Mesendoderm (in vitro differentiated cells): ENCODE measurements at regions not wholly inside any gene's neighbourhood (a gene's known extent, or its start where the extent isn't known, plus 50 kb on each side); places are given as distances from the start of the nearest gene placed in this dataset.

Source experiments
- DNase-seq: peaks from one replicate; pipeline ENCODE4 v3.0.0; 2013
- H2AK5ac ChIP-seq: 2 replicates; pipeline ENCODE4 v1.6.1; 2013; ENCODE audit warnings: low read length, inconsistent platforms
- H2BK120ac ChIP-seq: 2 replicates; pipeline ENCODE4 v1.6.1; 2013; ENCODE audit warnings: low read depth, mild to moderate bottlenecking, low read length, moderate library complexity, mixed read lengths
- H2BK15ac ChIP-seq: replicated peaks from 2 replicates; pipeline ENCODE4 v1.6.1; 2013; ENCODE audit warnings: low read depth, mild to moderate bottlenecking, moderate library complexity
- H2BK5ac ChIP-seq: 2 replicates; pipeline ENCODE4 v1.6.1; 2013; ENCODE audit warnings: low read length, inconsistent platforms
- H3K18ac ChIP-seq: 2 replicates; pipeline ENCODE4 v1.6.1; 2013; ENCODE audit warnings: mild to moderate bottlenecking, low read length, mixed read lengths
- H3K23ac ChIP-seq: one replicate; pipeline ENCODE4 v1.6.1; 2013; ENCODE audit warnings: low read length
- H3K27ac ChIP-seq: 2 replicates; pipeline ENCODE4 v1.5.1; 2013; ENCODE audit warnings: low read depth, mild to moderate bottlenecking, inconsistent platforms, low read length, moderate library complexity
- H3K27me3 ChIP-seq: 2 replicates; pipeline ENCODE4 v1.6.1; 2013; ENCODE audit warnings: low read length, control low read depth, mild to moderate bottlenecking, inconsistent platforms; ENCODE audit not compliant: insufficient read depth, poor library complexity
- H3K36me3 ChIP-seq: 2 replicates; pipeline ENCODE4 v1.6.1; 2013; ENCODE audit warnings: low read length, inconsistent platforms; ENCODE audit not compliant: control insufficient read depth, insufficient read depth
- H3K4ac ChIP-seq: one replicate; pipeline ENCODE4 v1.6.1; 2013; ENCODE audit warnings: low read depth, mild to moderate bottlenecking, low read length, moderate library complexity
- H3K4me1 ChIP-seq: 2 replicates; pipeline ENCODE4 v1.6.1; 2013; ENCODE audit warnings: low read depth, low read length, inconsistent platforms; ENCODE audit not compliant: control insufficient read depth
- H3K4me2 ChIP-seq: 2 replicates; pipeline ENCODE4 v1.6.1; 2013; ENCODE audit warnings: low read length
- H3K4me3 ChIP-seq: 2 replicates; pipeline ENCODE4 v1.5.1; 2013; ENCODE audit warnings: mild to moderate bottlenecking, low read length
- H3K56ac ChIP-seq: one replicate; pipeline ENCODE4 v1.6.1; 2013; ENCODE audit warnings: low read length
- H3K79me1 ChIP-seq: 2 replicates; pipeline ENCODE4 v1.6.1; 2013; ENCODE audit warnings: low read length, inconsistent platforms
- H3K79me2 ChIP-seq: 2 replicates; pipeline ENCODE4 v1.6.1; 2013; ENCODE audit warnings: mild to moderate bottlenecking, low read length; ENCODE audit not compliant: control insufficient read depth, insufficient read depth
- H3K9ac ChIP-seq: 2 replicates; pipeline ENCODE4 v1.6.1; 2013; ENCODE audit warnings: low read length, inconsistent platforms
- H4K5ac ChIP-seq: one replicate; pipeline ENCODE4 v1.6.1; 2013; ENCODE audit warnings: low read length
- H4K8ac ChIP-seq: one replicate; pipeline ENCODE4 v1.6.1; 2013; ENCODE audit warnings: low read depth, mild to moderate bottlenecking, control low read depth, low read length, moderate library complexity
- WGBS: extraction: QIAGEN DNeasy Blood & Tissue Kit; methylation state at CpG from one replicate; pipeline ENCODE4 v1.1.7; 2013; ENCODE audit warnings: low lambda C conversion rate, missing lambda C conversion rate; ENCODE audit not compliant: insufficient coverage; ENCODE audit errors: extremely low coverage; 5-methylcytosine and 5-hydroxymethylcytosine counted together

DNA sequence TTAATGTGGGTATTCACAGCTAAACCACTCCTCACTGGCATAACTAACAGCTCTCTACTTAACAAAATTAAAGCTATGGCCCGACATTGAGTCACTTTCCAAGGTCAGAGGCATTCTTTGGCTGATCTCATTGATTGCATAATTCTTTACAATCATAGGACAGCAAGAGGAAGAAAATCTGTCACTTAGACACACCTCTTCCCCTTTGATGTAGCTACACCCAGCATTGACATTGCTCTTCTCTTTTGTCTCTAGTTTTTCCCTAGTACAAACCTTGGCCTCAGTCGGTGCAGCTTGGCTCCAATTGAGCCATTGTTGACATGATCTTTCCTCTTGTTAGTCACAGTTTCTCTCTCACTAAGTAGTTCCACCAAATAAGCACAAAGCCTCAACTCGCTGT lies 313.3 kb upstream of the ACTRT1 start:
- Histone ChIP-seq H3K79me1 (no peaks in the 10 kb centered on the region), H3K27ac (no peak overlapping the region), H4K5ac (no peak overlapping the region), H3K23ac (no peak overlapping the region), H3K4ac (no peak overlapping the region), H3K79me2 (no peaks in the 10 kb centered on the region), H2BK15ac (no peak overlapping the region), H3K36me3 (no peaks in the 10 kb centered on the region), H3K4me3 (no peak overlapping the region), H2BK120ac (no peak overlapping the region), H3K27me3 (no peaks in the 10 kb centered on the region), H3K9ac (no peak overlapping the region), H3K18ac (no peak overlapping the region), H4K8ac (no peak overlapping the region), H3K4me1 (no peaks in the 10 kb centered on the region), H3K4me2 (no peak overlapping the region), H3K56ac (no peak overlapping the region), H2BK5ac (no peak overlapping the region), H2AK5ac (no peak overlapping the region)
- DNase-seq = no peak
- no CpG with 5 or more reads among the region's 3 CpGs for WGBS

DNA sequence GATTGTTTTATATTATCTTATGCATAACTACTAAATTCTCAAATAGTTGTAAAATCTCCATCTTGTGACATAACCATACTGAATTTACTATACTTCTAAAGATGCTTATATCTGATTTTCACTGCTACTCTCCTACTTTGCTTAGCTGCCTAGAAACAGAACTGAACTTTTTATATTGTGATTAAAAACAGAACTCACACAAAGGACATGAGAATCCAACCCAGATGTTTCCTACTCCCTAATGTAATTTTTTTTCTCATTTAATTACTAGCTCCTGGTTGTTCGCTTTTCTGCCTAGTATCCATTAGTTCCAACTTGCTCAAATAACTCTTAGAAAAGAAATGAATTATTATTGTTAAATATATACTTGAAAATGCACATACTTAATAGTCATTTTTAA lies 283.5 kb upstream of the ACTRT1 start:
- Histone ChIP-seq H2AK5ac (no peak overlapping the region), H3K36me3 (no peaks in the 10 kb centered on the region), H3K4ac (no peak overlapping the region), H3K4me2 (no peak overlapping the region), H4K8ac (no peak overlapping the region), H4K5ac (no peak overlapping the region), H2BK120ac (no peak overlapping the region), H3K79me2 (no peaks in the 10 kb centered on the region), H3K79me1 (no peaks in the 10 kb centered on the region), H3K4me1 (no peaks in the 10 kb centered on the region), H3K27ac (no peak overlapping the region), H3K23ac (no peak overlapping the region), H3K56ac (no peak overlapping the region), H2BK5ac (no peak overlapping the region), H3K27me3 (no peaks in the 10 kb centered on the region), H3K4me3 (no peak overlapping the region), H2BK15ac (no peak overlapping the region), H3K18ac (no peak overlapping the region), H3K9ac (no peak overlapping the region)
- WGBS = no CpG with 5 or more reads among the region's 1 CpG
- no peak for DNase-seq

DNA sequence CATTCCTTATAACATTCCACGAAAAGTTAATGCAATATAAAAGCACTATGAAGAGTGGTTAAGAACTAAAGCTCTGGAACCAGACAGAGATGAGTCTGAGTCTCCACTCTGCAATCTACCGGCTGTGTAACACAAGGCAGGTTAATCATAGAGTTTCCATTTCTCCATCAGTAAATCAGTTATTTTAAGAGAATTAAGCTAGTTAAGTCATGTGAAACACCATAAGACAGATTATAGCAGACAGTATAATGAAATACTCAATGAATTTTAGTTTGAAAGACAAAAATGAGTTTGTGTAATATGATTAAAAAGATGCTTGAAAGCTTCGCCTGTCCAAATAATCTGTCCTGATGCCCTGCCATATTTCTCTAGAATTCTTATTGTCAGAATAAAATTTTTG lies 282.6 kb upstream of the ACTRT1 start:
- WGBS = no CpG with 5 or more reads among the region's 3 CpGs
- H4K5ac ChIP-seq = no peak overlapping the region
- no peaks in the 10 kb centered on the region for H3K36me3 ChIP-seq
- no peak overlapping the region for H3K18ac ChIP-seq
- no peak for DNase-seq
- no peak overlapping the region for H3K4me3 ChIP-seq
- no peak overlapping the region for H3K56ac ChIP-seq
- H2AK5ac ChIP-seq = no peak overlapping the region
- no peak overlapping the region for H3K23ac ChIP-seq
- no peaks in the 10 kb centered on the region for H3K4me1 ChIP-seq
- H2BK15ac ChIP-seq = no peak overlapping the region
- no peak overlapping the region for H3K4ac ChIP-seq
- H3K4me2 ChIP-seq = no peak overlapping the region
- no peak overlapping the region for H2BK120ac ChIP-seq
- no peaks in the 10 kb centered on the region for H3K79me2 ChIP-seq
- no peaks in the 10 kb centered on the region for H3K27me3 ChIP-seq
- no peak overlapping the region for H3K9ac ChIP-seq
- H4K8ac ChIP-seq = no peak overlapping the region
- no peaks in the 10 kb centered on the region for H3K79me1 ChIP-seq
- H2BK5ac ChIP-seq = no peak overlapping the region
- no peak overlapping the region for H3K27ac ChIP-seq

DNA sequence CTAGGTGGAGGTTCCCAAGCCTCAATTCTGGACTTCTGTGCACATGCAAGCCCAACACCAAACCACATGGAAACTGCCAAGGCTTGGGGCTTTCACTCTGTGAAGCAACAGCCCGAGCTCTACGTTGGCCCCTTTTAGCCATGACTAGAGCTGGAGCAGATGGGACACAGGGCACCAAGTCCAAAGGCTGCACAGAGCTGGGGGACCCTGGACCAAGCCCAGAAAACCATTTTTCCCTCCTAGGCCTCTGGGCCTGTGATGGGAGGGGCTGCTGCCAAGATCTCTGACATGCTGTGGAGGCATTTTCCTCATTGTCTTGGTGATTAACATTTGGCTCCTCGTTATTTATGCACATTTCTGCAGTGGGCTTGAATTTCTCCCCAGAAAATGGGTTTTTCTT lies 258.7 kb upstream of the ACTRT1 start:
- H2AK5ac ChIP-seq = no peak overlapping the region
- H2BK15ac ChIP-seq = no peak overlapping the region
- WGBS = no CpG with 5 or more reads among the region's 3 CpGs
- no peak overlapping the region for H3K18ac ChIP-seq
- H3K23ac ChIP-seq = no peak overlapping the region
- DNase-seq = no peak
- H2BK120ac ChIP-seq = no peak overlapping the region
- no peaks in the 10 kb centered on the region for H3K4me1 ChIP-seq
- H3K9ac ChIP-seq = no peak overlapping the region
- H3K4ac ChIP-seq = no peak overlapping the region
- no peak overlapping the region for H3K56ac ChIP-seq
- H3K79me1 ChIP-seq = no peaks in the 10 kb centered on the region
- H3K4me3 ChIP-seq = no peak overlapping the region
- no peak overlapping the region for H4K5ac ChIP-seq
- H4K8ac ChIP-seq = no peak overlapping the region
- no peak overlapping the region for H2BK5ac ChIP-seq
- H3K36me3 ChIP-seq = no peaks in the 10 kb centered on the region
- H3K4me2 ChIP-seq = no peak overlapping the region
- H3K79me2 ChIP-seq = no peaks in the 10 kb centered on the region
- no peaks in the 10 kb centered on the region for H3K27me3 ChIP-seq
- H3K27ac ChIP-seq = no peak overlapping the region

DNA sequence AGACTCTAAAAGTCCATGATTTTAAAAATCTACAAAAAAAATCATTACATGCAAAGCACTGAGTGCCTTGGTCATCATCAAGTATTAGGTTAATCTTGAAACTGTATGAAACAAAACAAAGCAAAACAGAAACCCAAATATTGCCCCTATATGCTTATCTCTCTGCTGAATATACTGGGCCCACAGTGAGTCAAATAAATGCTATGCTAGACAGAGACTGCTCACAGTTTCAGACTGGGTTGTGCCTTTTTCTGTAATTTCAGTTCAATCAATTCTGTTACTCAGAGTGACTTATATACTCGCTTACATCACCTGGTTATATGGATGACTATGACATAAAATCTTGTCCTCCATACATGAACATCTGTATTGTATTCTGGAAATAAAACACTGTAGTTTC lies 257.1 kb upstream of the ACTRT1 start:
- Histone ChIP-seq H3K9ac (no peak overlapping the region), H2BK120ac (no peak overlapping the region), H3K27me3 (no peaks in the 10 kb centered on the region), H3K27ac (no peak overlapping the region), H4K5ac (no peak overlapping the region), H4K8ac (no peak overlapping the region), H3K4me1 (no peaks in the 10 kb centered on the region), H3K23ac (no peak overlapping the region), H3K56ac (no peak overlapping the region), H3K79me1 (no peaks in the 10 kb centered on the region), H2BK5ac (no peak overlapping the region), H3K36me3 (no peaks in the 10 kb centered on the region), H3K4ac (no peak overlapping the region), H3K79me2 (no peaks in the 10 kb centered on the region), H2BK15ac (no peak overlapping the region), H3K4me2 (no peak overlapping the region), H2AK5ac (no peak overlapping the region), H3K18ac (no peak overlapping the region), H3K4me3 (no peak overlapping the region)
- no peak for DNase-seq
- no CpG with 5 or more reads among the region's 1 CpG for WGBS

DNA sequence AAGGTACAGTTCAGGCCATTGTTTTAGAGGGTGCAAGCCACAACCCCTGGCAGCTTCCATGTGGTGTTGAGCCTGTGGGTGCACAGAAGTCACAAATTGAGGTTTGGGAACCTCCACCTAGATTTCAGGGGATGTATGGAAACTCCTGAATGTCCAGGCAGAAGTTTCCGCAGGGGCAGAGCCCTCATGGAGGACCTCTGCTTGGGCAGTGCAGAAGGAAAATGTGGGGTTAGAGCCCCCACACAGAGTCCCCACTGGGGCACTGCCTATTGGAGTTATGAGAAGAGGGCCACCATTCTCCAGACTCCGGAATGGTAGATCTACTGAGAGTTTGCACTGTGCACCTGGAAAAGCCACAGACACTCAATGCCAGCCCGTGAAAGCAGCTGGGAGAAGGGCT lies 242.0 kb upstream of the ACTRT1 start:
- Histone ChIP-seq H2BK15ac (no peak overlapping the region), H3K9ac (no peak overlapping the region), H4K5ac (no peak overlapping the region), H3K4me2 (no peak overlapping the region), H3K23ac (no peak overlapping the region), H3K18ac (no peak overlapping the region), H2BK120ac (no peak overlapping the region), H3K4ac (no peak overlapping the region), H3K79me1 (no peaks in the 10 kb centered on the region), H3K4me1 (no peaks in the 10 kb centered on the region), H3K27me3 (no peaks in the 10 kb centered on the region), H3K27ac (no peak overlapping the region), H3K79me2 (no peaks in the 10 kb centered on the region), H2BK5ac (no peak overlapping the region), H3K56ac (no peak overlapping the region), H2AK5ac (no peak overlapping the region), H3K4me3 (no peak overlapping the region), H3K36me3 (no peaks in the 10 kb centered on the region), H4K8ac (no peak overlapping the region)
- DNase-seq = no peak
- WGBS = no CpG with 5 or more reads among the region's 3 CpGs
